Esophagus squamous epithelium (tissue), 4 donors: ENCODE measurements at regions not wholly inside any gene's neighbourhood (a gene's known extent, or its start where the extent isn't known, plus 50 kb on each side); places are given as distances from the start of the nearest gene placed in this dataset.

Experiments
- CTCF ChIP-seq, 6 experiments: fragments of 450-650 bp in 4 of 6; fragments of 200-600 bp in 2 of 6; sonication (generic) in 2 of 6; IDR thresholded peaks; one replicate each; pipeline ENCODE4 v1.5.1; 2016 to 2019; ENCODE audit warnings: antibody characterized with exemption in 6 of 6, mild to moderate bottlenecking in 4 of 6, moderate library complexity in 4 of 6
- POLR2A ChIP-seq, 4 donors: fragments of 450-650 bp; IDR thresholded peaks; one replicate each; pipeline ENCODE4 v1.6.1; 2017; ENCODE audit warnings: antibody characterized with exemption in 4 of 4, mild to moderate bottlenecking in 4 of 4, moderate library complexity in 3 of 4

- no peak for TF ChIP-seq CTCF (IDR thresholded peaks at IDR 0.05)
- TF ChIP-seq POLR2A (IDR thresholded peaks at IDR 0.05): no peak
These were observed 223.0 kb downstream of the CBLN4 start for GRCh38 chr20:55782224-55782911.
